ENCODE measurements at regions not wholly inside any gene's neighbourhood (a gene's known extent, or its start where the extent isn't known, plus 50 kb on each side); places are given as distances from the start of the nearest gene placed in this dataset.

DNA sequence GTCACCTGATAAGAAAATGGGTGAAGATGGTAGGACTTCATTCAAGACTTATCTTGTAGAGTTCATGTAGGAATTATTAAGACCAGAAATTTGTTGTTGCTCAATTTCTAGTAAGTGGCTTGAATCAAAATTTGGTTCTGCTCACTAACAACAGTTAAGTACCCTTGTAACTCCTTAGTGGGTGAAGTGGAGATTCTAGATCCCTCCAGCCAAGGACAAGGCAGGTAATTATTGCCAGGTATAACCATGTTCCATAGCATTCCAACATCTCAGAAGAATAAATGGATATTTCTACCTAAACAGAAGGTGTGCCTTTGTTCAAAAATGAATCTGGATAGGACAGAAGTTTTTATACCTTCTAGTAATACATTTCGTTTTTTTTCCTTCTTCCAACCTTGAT, 282.3 kb downstream of the DUSP10 start:
- no peak for ATAC-seq
- TF ChIP-seq ZFP30 (CRISPR knock-in tag; IDR thresholded peaks at IDR 0.05) (no peak), OSR1 (CRISPR knock-in tag; IDR thresholded peaks at IDR 0.05) (no peak), CSDC2 (CRISPR knock-in tag; IDR thresholded peaks at IDR 0.05) (no peak), ESRRG (CRISPR knock-in tag; IDR thresholded peaks at IDR 0.05) (no peak), ISL1 (CRISPR knock-in tag; IDR thresholded peaks at IDR 0.05) (no peak), TCF4 (CRISPR knock-in tag; IDR thresholded peaks at IDR 0.05; ENCODE audit: borderline replicate concordance) (no peak)
- TF ChIP-seq, protein P1, sequence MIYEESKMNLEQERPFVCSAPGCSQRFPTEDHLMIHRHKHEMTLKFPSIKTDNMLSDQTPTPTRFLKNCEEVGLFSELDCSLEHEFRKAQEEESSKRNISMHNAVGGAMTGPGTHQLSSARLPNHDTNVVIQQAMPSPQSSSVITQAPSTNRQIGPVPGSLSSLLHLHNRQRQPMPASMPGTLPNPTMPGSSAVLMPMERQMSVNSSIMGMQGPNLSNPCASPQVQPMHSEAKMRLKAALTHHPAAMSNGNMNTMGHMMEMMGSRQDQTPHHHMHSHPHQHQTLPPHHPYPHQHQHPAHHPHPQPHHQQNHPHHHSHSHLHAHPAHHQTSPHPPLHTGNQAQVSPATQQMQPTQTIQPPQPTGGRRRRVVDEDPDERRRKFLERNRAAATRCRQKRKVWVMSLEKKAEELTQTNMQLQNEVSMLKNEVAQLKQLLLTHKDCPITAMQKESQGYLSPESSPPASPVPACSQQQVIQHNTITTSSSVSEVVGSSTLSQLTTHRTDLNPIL (CRISPR knock-in tag; IDR thresholded peaks at IDR 0.05; ENCODE audit: low read depth) = no peak
- TF ChIP-seq, protein P2, sequence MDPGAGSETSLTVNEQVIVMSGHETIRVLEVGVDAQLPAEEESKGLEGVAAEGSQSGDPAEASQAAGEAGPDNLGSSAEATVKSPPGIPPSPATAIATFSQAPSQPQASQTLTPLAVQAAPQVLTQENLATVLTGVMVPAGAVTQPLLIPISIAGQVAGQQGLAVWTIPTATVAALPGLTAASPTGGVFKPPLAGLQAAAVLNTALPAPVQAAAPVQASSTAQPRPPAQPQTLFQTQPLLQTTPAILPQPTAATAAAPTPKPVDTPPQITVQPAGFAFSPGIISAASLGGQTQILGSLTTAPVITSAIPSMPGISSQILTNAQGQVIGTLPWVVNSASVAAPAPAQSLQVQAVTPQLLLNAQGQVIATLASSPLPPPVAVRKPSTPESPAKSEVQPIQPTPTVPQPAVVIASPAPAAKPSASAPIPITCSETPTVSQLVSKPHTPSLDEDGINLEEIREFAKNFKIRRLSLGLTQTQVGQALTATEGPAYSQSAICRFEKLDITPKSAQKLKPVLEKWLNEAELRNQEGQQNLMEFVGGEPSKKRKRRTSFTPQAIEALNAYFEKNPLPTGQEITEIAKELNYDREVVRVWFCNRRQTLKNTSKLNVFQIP (CRISPR knock-in tag; IDR thresholded peaks at IDR 0.05; ENCODE audit: borderline replicate concordance, low read depth) = no peak

DNA sequence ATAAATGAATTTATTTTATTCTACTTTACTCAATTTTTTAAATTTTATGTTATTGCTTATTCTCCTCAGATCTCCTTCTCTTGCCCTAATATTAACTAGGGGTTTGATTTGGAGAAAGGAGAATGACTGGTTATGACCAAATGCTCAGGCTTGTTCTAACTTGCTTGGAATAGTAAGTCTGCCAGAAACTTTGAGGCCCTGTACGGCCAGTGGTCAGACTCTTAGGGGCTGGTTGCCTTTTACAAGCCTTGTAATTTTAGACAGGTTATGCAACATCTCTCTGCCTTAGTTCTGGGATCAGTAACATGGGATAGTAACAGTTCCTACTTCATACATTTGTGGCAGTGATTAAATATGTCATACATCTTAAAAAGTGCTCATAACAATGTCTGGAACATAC, 279.5 kb downstream of the DUSP10 start:
- TF ChIP-seq, protein P2 (CRISPR knock-in tag; IDR thresholded peaks at IDR 0.05; ENCODE audit: borderline replicate concordance, low read depth) = no peak
- TF ChIP-seq ZFP3 (CRISPR knock-in tag; IDR thresholded peaks at IDR 0.05) (no peak), ZC3H10 (CRISPR knock-in tag; IDR thresholded peaks at IDR 0.05) (no peak), GLIS3 (CRISPR knock-in tag; IDR thresholded peaks at IDR 0.05) (no peak), ESRRG (CRISPR knock-in tag; IDR thresholded peaks at IDR 0.05) (no peak), ARNTL (CRISPR knock-in tag; IDR thresholded peaks at IDR 0.05; ENCODE audit: borderline replicate concordance, low read depth) (no peak), ZNF70 (CRISPR knock-in tag; IDR thresholded peaks at IDR 0.05) (no peak), CSDC2 (CRISPR knock-in tag; IDR thresholded peaks at IDR 0.05) (no peak)
- TF ChIP-seq, protein P1 (CRISPR knock-in tag; IDR thresholded peaks at IDR 0.05; ENCODE audit: low read depth) = no peak
- TF ChIP-seq, protein P3, sequence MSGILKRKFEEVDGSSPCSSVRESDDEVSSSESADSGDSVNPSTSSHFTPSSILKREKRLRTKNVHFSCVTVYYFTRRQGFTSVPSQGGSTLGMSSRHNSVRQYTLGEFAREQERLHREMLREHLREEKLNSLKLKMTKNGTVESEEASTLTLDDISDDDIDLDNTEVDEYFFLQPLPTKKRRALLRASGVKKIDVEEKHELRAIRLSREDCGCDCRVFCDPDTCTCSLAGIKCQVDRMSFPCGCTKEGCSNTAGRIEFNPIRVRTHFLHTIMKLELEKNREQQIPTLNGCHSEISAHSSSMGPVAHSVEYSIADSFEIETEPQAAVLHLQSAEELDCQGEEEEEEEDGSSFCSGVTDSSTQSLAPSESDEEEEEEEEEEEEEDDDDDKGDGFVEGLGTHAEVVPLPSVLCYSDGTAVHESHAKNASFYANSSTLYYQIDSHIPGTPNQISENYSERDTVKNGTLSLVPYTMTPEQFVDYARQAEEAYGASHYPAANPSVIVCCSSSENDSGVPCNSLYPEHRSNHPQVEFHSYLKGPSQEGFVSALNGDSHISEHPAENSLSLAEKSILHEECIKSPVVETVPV (CRISPR knock-in tag; IDR thresholded peaks at IDR 0.05) = no peak
- no peak for ATAC-seq

DNA sequence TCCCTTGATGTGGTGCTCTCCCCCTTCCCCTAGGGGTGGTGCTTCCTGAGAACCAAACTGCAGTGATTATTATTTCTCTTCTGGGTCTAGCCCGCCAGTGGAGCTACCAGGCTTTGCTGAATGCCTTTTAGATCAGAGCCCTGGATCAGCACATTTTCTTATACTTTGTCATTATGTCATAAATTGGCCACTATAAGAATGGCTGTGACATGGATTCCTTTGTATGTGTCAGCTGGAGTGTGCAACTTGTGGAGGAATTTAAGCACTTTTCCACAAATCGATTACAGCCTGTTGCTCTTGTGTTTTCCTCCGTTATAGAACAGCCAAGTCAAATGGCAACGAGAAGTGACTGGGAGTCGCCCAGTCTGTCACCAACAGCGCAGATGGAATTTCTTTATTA, 273.3 kb downstream of the DUSP10 start:
- TF ChIP-seq TCF4 (CRISPR knock-in tag; IDR thresholded peaks at IDR 0.05; ENCODE audit: borderline replicate concordance) (no peak), ZNF8 (CRISPR knock-in tag; IDR thresholded peaks at IDR 0.05) (no peak), TOX (CRISPR knock-in tag; IDR thresholded peaks at IDR 0.05; ENCODE audit: borderline replicate concordance) (no peak), RARB (CRISPR knock-in tag; IDR thresholded peaks at IDR 0.05) (no peak), OSR1 (CRISPR knock-in tag; IDR thresholded peaks at IDR 0.05) (no peak)
- TF ChIP-seq, protein P2 (CRISPR knock-in tag; IDR thresholded peaks at IDR 0.05; ENCODE audit: borderline replicate concordance, low read depth) = no peak
- TF ChIP-seq, protein P1 (CRISPR knock-in tag; IDR thresholded peaks at IDR 0.05; ENCODE audit: low read depth) = no peak
- ATAC-seq = no peak
